ENCODE measurements at regions not wholly inside any gene's neighbourhood (a gene's known extent, or its start where the extent isn't known, plus 50 kb on each side); places are given as distances from the start of the nearest gene placed in this dataset.

DNA sequence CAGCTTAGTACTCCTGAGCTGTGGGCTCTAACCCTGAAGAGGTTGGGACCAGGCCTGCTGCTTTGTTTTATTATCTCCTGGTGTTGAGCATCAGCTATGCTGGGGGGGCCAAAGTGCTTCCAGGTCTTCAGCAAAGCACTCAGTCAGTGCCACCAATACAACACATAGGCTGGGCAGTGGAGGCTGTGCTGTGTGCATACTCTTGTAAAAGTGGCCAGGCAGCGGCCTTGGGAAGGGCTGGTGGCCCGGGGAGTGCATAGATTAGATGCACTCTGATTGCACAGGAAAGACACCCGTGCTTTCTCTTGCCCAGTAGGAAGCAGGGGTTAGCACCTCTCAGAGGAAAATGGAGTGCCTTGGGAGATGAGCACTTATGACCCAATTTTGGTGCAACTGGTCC, 534.0 kb downstream of the ARAP2 start:
- no peaks in the 10 kb centered on the region for H3K36me3 ChIP-seq (ENCODE audit: insufficient read depth, low read length, poor library complexity, severe bottlenecking)
- BruUV-seq (replicated peaks) = no TSS peak
- H3K4me1 ChIP-seq (ENCODE audit: insufficient read depth, low read length, poor library complexity, severe bottlenecking) = no peaks in the 10 kb centered on the region
- ChIA-PET POLR2A (ENCODE audit: low non-redundant PET) (no interaction called here), CTCF (no interaction called here)
- H3K27ac ChIP-seq (ENCODE audit: low read depth, low read length, poor library complexity, severe bottlenecking) = no peak overlapping the region
- peaks cover 29% of the 10 kb centered on the region for H3K9me3 ChIP-seq (ENCODE audit: low read depth, low read length, poor library complexity, severe bottlenecking)
- DNase-seq (ENCODE audit: low spot score) = no peak
- no peaks in the 10 kb centered on the region for H3K27me3 ChIP-seq (replicated peaks; ENCODE audit: insufficient read depth, low read depth, low read length, poor library complexity)
- H3K4me3 ChIP-seq (ENCODE audit: low read depth, low read length, poor library complexity, severe bottlenecking) = no peak overlapping the region
- TF ChIP-seq EZH2 (IDR thresholded peaks at IDR 0.05; ENCODE audit: borderline replicate concordance, low read depth, low read length, poor library complexity, severe bottlenecking) = no peak
- no peak for TF ChIP-seq CTCF (conservative IDR thresholded peaks at IDR 0.05; ENCODE audit: low read depth, low read length)
- intact Hi-C loops (cut with micrococcal nuclease; ENCODE audit: unreplicated experiment) = no loop called here

- H3K4me3 ChIP-seq (ENCODE audit: low read depth, low read length, poor library complexity, severe bottlenecking) = no peak overlapping the region
- TF ChIP-seq CTCF (conservative IDR thresholded peaks at IDR 0.05; ENCODE audit: low read depth, low read length) (no peak), EZH2 (IDR thresholded peaks at IDR 0.05; ENCODE audit: borderline replicate concordance, low read depth, low read length, poor library complexity, severe bottlenecking) (no peak)
- no peaks in the 10 kb centered on the region for H3K27me3 ChIP-seq (replicated peaks; ENCODE audit: insufficient read depth, low read depth, low read length, poor library complexity)
- peaks cover 23% of the 10 kb centered on the region for H3K9me3 ChIP-seq (ENCODE audit: low read depth, low read length, poor library complexity, severe bottlenecking)
- no peaks in the 10 kb centered on the region for H3K4me1 ChIP-seq (ENCODE audit: insufficient read depth, low read length, poor library complexity, severe bottlenecking)
- H3K36me3 ChIP-seq (ENCODE audit: insufficient read depth, low read length, poor library complexity, severe bottlenecking) = no peaks in the 10 kb centered on the region
- POLR2A ChIA-PET (ENCODE audit: low non-redundant PET) = no interaction called here
- no TSS peak for BruUV-seq (replicated peaks)
- CTCF ChIA-PET = no interaction called here
- H3K27ac ChIP-seq (ENCODE audit: low read depth, low read length, poor library complexity, severe bottlenecking) = no peak overlapping the region
- no peak for DNase-seq (ENCODE audit: low spot score)
- intact Hi-C loops (cut with micrococcal nuclease; ENCODE audit: unreplicated experiment) = no loop called here
Observed at GRCh38 chr4:35711127-35711526, 533.2 kb downstream of the ARAP2 start.

- intact Hi-C loops (cut with micrococcal nuclease; ENCODE audit: unreplicated experiment) = no loop called here
- Histone ChIP-seq H3K4me3 (ENCODE audit: low read depth, low read length, poor library complexity, severe bottlenecking) (no peak overlapping the region), H3K27ac (ENCODE audit: low read depth, low read length, poor library complexity, severe bottlenecking) (no peak overlapping the region), H3K9me3 (ENCODE audit: low read depth, low read length, poor library complexity, severe bottlenecking) (peaks cover 13% of the 10 kb centered on the region), H3K27me3 (replicated peaks; ENCODE audit: insufficient read depth, low read depth, low read length, poor library complexity) (no peaks in the 10 kb centered on the region), H3K4me1 (ENCODE audit: insufficient read depth, low read length, poor library complexity, severe bottlenecking) (no peaks in the 10 kb centered on the region), H3K36me3 (ENCODE audit: insufficient read depth, low read length, poor library complexity, severe bottlenecking) (no peaks in the 10 kb centered on the region)
- no TSS peak for BruUV-seq (replicated peaks)
- ChIA-PET CTCF (no interaction called here), POLR2A (ENCODE audit: low non-redundant PET) (no interaction called here)
- TF ChIP-seq EZH2 (IDR thresholded peaks at IDR 0.05; ENCODE audit: borderline replicate concordance, low read depth, low read length, poor library complexity, severe bottlenecking) = no peak
- TF ChIP-seq CTCF (conservative IDR thresholded peaks at IDR 0.05; ENCODE audit: low read depth, low read length) = no peak
- no peak for DNase-seq (ENCODE audit: low spot score)
Observed at GRCh38 chr4:35723973-35724372, 520.3 kb downstream of the ARAP2 start.
